ENCODE measurements at regions not wholly inside any gene's neighbourhood (a gene's known extent, or its start where the extent isn't known, plus 50 kb on each side); places are given as distances from the start of the nearest gene placed in this dataset.
"Not testable (repeated sequence)": the region's sequence is repeated elsewhere in the genome, so short reads cannot be mapped to it uniquely, and the experiment has no call there.

DNA sequence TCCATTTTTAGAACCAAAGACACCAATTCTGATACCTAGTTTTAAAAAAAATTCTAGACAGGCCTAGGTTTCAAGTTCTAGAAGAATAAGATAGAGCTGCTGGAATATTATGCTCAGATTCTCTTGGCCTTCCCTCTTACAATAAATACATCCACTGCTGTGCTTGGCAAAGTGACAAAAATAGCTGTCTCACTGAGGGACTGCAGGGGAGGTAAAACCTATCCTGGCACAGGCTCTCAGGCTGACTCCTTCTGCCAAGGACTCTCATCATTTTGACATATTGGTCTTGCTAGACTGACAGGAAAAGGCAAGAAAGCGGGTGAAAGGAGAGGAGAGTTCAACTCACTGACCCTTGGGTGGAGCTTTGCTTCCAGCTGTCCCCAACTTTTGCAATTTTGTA, 197.0 kb upstream of the LHX8 start:
- Mint-ChIP-seq H3K4me1 (ENCODE audit: low read depth, unreplicated experiment) (no peaks in the 10 kb centered on the region), H3K27me3 (ENCODE audit: insufficient read depth, unreplicated experiment) (peaks cover 2% of the 10 kb centered on the region), H3K4me3 (ENCODE audit: unreplicated experiment) (no peak overlapping the region), H3K36me3 (ENCODE audit: insufficient read depth, unreplicated experiment) (no peaks in the 10 kb centered on the region), H3K27ac (ENCODE audit: unreplicated experiment) (no peak overlapping the region), H3K9me3 (ENCODE audit: unreplicated experiment) (no peaks in the 10 kb centered on the region)
- Histone ChIP-seq H3K9me3 (no peaks in the 10 kb centered on the region), H3K4me1 (no peaks in the 10 kb centered on the region), H3K27me3 (replicated peaks; ENCODE audit: control insufficient read depth, insufficient read depth, low read length) (no peaks in the 10 kb centered on the region), H3K4me3 (ENCODE audit: low read depth, low read length) (no peak overlapping the region), H3K36me3 (ENCODE audit: control insufficient read depth, insufficient read depth, low read length) (no peaks in the 10 kb centered on the region)
- POLR2A ChIA-PET, result no interaction called here
- CTCF ChIA-PET, result no interaction called here
- no peak for TF ChIP-seq CTCF (IDR thresholded peaks at IDR 0.05; ENCODE audit: insufficient read depth in 1 of 2, low read depth in 1 of 2, low read length in 1 of 2, severe bottlenecking in 1 of 2, unreplicated experiment in 1 of 2)
- no TSS peak for BruUV-seq (replicated peaks)
- no peak for DNase-seq
- intact Hi-C loops (cut with micrococcal nuclease; ENCODE audit: unreplicated experiment), result no loop called here

GRCh38 chr1:74943046-74943445, 191.1 kb upstream of the LHX8 start:
- H3K9me3 ChIP-seq, result no peaks in the 10 kb centered on the region
- intact Hi-C loops (cut with micrococcal nuclease; ENCODE audit: unreplicated experiment), result no loop called here
- no TSS peak for BruUV-seq (replicated peaks)
- H3K4me3 ChIP-seq (ENCODE audit: low read depth, low read length), result no peak overlapping the region
- no peaks in the 10 kb centered on the region for H3K27me3 Mint-ChIP-seq (ENCODE audit: insufficient read depth, unreplicated experiment)
- peaks cover 6% of the 10 kb centered on the region for H3K36me3 Mint-ChIP-seq (ENCODE audit: insufficient read depth, unreplicated experiment)
- no peak overlapping the region for H3K27ac Mint-ChIP-seq (ENCODE audit: unreplicated experiment)
- no peak for DNase-seq
- H3K27me3 ChIP-seq (replicated peaks; ENCODE audit: control insufficient read depth, insufficient read depth, low read length), result no peaks in the 10 kb centered on the region
- H3K36me3 ChIP-seq (ENCODE audit: control insufficient read depth, insufficient read depth, low read length), result no peaks in the 10 kb centered on the region
- no peaks in the 10 kb centered on the region for H3K4me1 Mint-ChIP-seq (ENCODE audit: low read depth, unreplicated experiment)
- no peak overlapping the region for H3K4me3 Mint-ChIP-seq (ENCODE audit: unreplicated experiment)
- H3K9me3 Mint-ChIP-seq (ENCODE audit: unreplicated experiment), result peaks cover 10% of the 10 kb centered on the region
- ChIA-PET POLR2A (no interaction called here), CTCF (no interaction called here)
- no peaks in the 10 kb centered on the region for H3K4me1 ChIP-seq
- TF ChIP-seq CTCF (IDR thresholded peaks at IDR 0.05; ENCODE audit: insufficient read depth in 1 of 2, low read depth in 1 of 2, low read length in 1 of 2, severe bottlenecking in 1 of 2, unreplicated experiment in 1 of 2), result no peak

- intact Hi-C loops (cut with micrococcal nuclease; ENCODE audit: unreplicated experiment), result no loop called here
- no peak for DNase-seq
- no peaks in the 10 kb centered on the region for H3K4me1 Mint-ChIP-seq (ENCODE audit: low read depth, unreplicated experiment)
- ChIA-PET CTCF (no interaction called here), POLR2A (no interaction called here)
- no peak overlapping the region for H3K4me3 Mint-ChIP-seq (ENCODE audit: unreplicated experiment)
- H3K4me1 ChIP-seq, result no peaks in the 10 kb centered on the region
- H3K27me3 ChIP-seq (replicated peaks; ENCODE audit: control insufficient read depth, insufficient read depth, low read length), result no peaks in the 10 kb centered on the region
- no TSS peak for BruUV-seq (replicated peaks)
- H3K27me3 Mint-ChIP-seq (ENCODE audit: insufficient read depth, unreplicated experiment), result no peaks in the 10 kb centered on the region
- H3K36me3 ChIP-seq (ENCODE audit: control insufficient read depth, insufficient read depth, low read length), result no peaks in the 10 kb centered on the region
- TF ChIP-seq CTCF (IDR thresholded peaks at IDR 0.05; ENCODE audit: insufficient read depth in 1 of 2, low read depth in 1 of 2, low read length in 1 of 2, severe bottlenecking in 1 of 2, unreplicated experiment in 1 of 2), result no peak
- H3K4me3 ChIP-seq (ENCODE audit: low read depth, low read length), result no peak overlapping the region
- H3K36me3 Mint-ChIP-seq (ENCODE audit: insufficient read depth, unreplicated experiment), result peaks cover 6% of the 10 kb centered on the region
- no peak overlapping the region for H3K27ac Mint-ChIP-seq (ENCODE audit: unreplicated experiment)
- H3K9me3 Mint-ChIP-seq (ENCODE audit: unreplicated experiment), result peaks cover 10% of the 10 kb centered on the region
- no peaks in the 10 kb centered on the region for H3K9me3 ChIP-seq
Observed at GRCh38 chr1:74946388-74946787, 187.8 kb upstream of the LHX8 start.

DNA sequence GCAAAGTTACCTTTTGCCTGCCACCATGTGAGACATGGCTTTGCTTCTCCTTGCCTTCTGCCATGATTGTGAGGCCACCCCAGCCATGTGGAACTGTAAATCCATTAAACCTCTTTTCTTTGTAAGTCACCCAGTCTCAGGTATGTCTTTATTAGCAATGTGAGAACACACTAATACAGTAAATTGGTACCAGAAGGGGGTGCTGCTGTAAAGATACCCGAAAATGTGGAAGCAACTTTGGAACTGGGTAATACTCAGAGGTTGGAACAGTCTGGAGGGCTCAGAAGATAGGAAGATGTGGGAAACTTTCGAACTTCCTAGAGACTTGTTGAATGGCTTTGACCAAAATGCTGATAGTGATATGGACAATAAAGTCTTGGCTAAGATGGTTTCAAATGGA, 184.8 kb upstream of the LHX8 start:
- H3K27me3 Mint-ChIP-seq (ENCODE audit: insufficient read depth, unreplicated experiment); H3K27ac Mint-ChIP-seq (ENCODE audit: unreplicated experiment); H3K9me3 ChIP-seq; DNase-seq; H3K36me3 ChIP-seq (ENCODE audit: control insufficient read depth, insufficient read depth, low read length); intact Hi-C loops (cut with micrococcal nuclease; ENCODE audit: unreplicated experiment); H3K36me3 Mint-ChIP-seq (ENCODE audit: insufficient read depth, unreplicated experiment); H3K4me3 ChIP-seq (ENCODE audit: low read depth, low read length); H3K9me3 Mint-ChIP-seq (ENCODE audit: unreplicated experiment); H3K4me1 Mint-ChIP-seq (ENCODE audit: low read depth, unreplicated experiment); H3K4me3 Mint-ChIP-seq (ENCODE audit: unreplicated experiment); H3K4me1 ChIP-seq; BruUV-seq (replicated peaks); POLR2A ChIA-PET; CTCF ChIA-PET; H3K27me3 ChIP-seq (replicated peaks; ENCODE audit: control insufficient read depth, insufficient read depth, low read length): not testable (repeated sequence)

DNA sequence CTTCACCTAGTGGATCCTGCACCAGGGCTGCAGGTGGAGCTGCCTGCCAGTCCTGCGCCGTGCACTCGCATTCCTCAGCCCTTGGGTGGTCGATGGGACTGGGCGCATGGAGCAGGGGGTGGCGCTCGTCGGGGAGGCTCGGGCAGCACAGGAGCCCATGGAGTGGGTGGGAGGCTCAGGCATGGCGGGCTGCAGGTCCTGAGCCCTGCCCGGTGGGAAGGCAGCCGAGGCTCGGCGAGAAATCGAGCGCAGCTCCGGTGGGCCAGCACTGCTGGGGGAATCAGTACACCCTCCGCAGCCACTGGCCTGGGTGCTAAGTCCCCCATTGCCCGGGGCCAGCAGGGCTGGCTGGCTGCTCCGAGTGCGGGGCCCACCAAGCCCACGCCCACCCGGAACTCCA, 182.2 kb upstream of the LHX8 start:
- H3K4me3 Mint-ChIP-seq (ENCODE audit: unreplicated experiment); intact Hi-C loops (cut with micrococcal nuclease; ENCODE audit: unreplicated experiment); H3K36me3 ChIP-seq (ENCODE audit: control insufficient read depth, insufficient read depth, low read length); H3K27me3 Mint-ChIP-seq (ENCODE audit: insufficient read depth, unreplicated experiment); H3K36me3 Mint-ChIP-seq (ENCODE audit: insufficient read depth, unreplicated experiment); H3K27me3 ChIP-seq (replicated peaks; ENCODE audit: control insufficient read depth, insufficient read depth, low read length); H3K27ac Mint-ChIP-seq (ENCODE audit: unreplicated experiment); H3K9me3 ChIP-seq; H3K4me1 ChIP-seq; H3K9me3 Mint-ChIP-seq (ENCODE audit: unreplicated experiment); DNase-seq; CTCF ChIA-PET; POLR2A ChIA-PET; H3K4me3 ChIP-seq (ENCODE audit: low read depth, low read length); BruUV-seq (replicated peaks); H3K4me1 Mint-ChIP-seq (ENCODE audit: low read depth, unreplicated experiment): not testable (repeated sequence)

Measured in Caco-2 (cell line).